ENCODE measurements at regions not wholly inside any gene's neighbourhood (a gene's known extent, or its start where the extent isn't known, plus 50 kb on each side); places are given as distances from the start of the nearest gene placed in this dataset.

DNA sequence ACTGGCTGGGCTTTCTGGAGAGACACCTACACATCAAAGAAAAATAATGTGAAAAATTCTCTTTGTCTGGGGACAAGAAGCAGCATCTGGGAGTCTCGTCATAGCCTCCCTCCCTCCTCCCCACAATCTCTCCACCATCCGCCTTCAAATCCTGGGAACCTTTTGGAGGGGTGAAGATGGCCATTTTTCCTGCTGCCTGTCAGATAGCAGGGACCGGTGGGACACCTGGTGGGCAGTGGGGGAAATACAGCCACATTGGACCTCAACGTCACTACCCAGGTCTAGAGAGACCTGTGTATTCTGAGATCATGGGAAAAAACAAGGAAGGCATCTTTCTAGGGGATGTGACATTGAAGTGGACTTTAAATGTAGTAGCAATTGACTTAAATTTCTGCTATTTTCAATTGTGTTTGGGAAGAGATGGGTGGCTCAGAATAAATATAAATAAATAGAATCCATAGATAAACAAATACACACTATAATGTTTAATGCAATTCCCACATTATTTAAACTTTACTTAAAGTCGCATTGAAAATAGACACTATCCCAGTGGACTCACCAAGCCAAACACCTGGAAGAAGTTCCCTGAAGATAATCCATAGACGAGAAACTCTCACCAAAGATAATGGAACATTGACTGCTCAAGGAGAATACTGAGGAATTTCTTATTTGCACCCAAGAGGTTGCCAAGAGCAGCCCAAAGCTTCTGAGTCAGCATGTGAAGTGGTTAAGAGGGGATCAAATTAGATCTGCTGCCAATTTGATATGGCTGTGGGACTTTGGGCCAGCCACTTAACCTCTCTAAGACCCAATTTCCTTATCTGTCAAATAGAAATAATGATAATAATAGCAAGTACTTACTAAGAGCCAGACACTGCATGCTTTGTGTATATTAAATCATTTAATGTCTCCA is 147.6 kb upstream of the CAMK1G start:
- TF ChIP-seq POLR2A (IDR thresholded peaks at IDR 0.05) = no peak
- TF ChIP-seq, protein P1, sequence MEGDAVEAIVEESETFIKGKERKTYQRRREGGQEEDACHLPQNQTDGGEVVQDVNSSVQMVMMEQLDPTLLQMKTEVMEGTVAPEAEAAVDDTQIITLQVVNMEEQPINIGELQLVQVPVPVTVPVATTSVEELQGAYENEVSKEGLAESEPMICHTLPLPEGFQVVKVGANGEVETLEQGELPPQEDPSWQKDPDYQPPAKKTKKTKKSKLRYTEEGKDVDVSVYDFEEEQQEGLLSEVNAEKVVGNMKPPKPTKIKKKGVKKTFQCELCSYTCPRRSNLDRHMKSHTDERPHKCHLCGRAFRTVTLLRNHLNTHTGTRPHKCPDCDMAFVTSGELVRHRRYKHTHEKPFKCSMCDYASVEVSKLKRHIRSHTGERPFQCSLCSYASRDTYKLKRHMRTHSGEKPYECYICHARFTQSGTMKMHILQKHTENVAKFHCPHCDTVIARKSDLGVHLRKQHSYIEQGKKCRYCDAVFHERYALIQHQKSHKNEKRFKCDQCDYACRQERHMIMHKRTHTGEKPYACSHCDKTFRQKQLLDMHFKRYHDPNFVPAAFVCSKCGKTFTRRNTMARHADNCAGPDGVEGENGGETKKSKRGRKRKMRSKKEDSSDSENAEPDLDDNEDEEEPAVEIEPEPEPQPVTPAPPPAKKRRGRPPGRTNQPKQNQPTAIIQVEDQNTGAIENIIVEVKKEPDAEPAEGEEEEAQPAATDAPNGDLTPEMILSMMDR (IDR thresholded peaks at IDR 0.05) = peak in 3 of 4 experiments; percentile 5 to 60 (median 58)
- no peak for TF ChIP-seq POLR2AphosphoS5 (IDR thresholded peaks at IDR 0.05)
- no peak for TF ChIP-seq EP300 (IDR thresholded peaks at IDR 0.05)

Measured in sigmoid colon (tissue), 4 donors.